ENCODE measurements at regions not wholly inside any gene's neighbourhood (a gene's known extent, or its start where the extent isn't known, plus 50 kb on each side); places are given as distances from the start of the nearest gene placed in this dataset.
"Not testable (repeated sequence)": the region's sequence is repeated elsewhere in the genome, so short reads cannot be mapped to it uniquely, and the experiment has no call there.

- no peak for TF ChIP-seq POLR2A (IDR thresholded peaks at IDR 0.05)
- no peak for TF ChIP-seq POLR2AphosphoS5 (IDR thresholded peaks at IDR 0.05; ENCODE audit: insufficient read depth in 1 of 2, low read depth in 1 of 2)
- TF ChIP-seq CTCF (IDR thresholded peaks at IDR 0.05): no peak
- intact Hi-C loops (cut with DNase I): no loop called here
- no peak overlapping the region for H3K27ac ChIP-seq
- no peaks in the 10 kb centered on the region for H3K4me1 ChIP-seq
- DNase-seq (ENCODE audit: extremely low spot score in 2 of 2): no peak
- H3K36me3 ChIP-seq: no peaks in the 10 kb centered on the region
- H3K4me3 ChIP-seq: no peak overlapping the region
- no peaks in the 10 kb centered on the region for H3K27me3 ChIP-seq
- H3K9me3 ChIP-seq: no peaks in the 10 kb centered on the region
Observed at GRCh38 chr12:43226151-43226550, 325.9 kb downstream of the ADAMTS20 start.

- H3K4me3 ChIP-seq; H3K4me1 ChIP-seq; H3K27me3 ChIP-seq; H3K27ac ChIP-seq; H3K36me3 ChIP-seq; DNase-seq (ENCODE audit: extremely low spot score in 2 of 2); H3K9me3 ChIP-seq; intact Hi-C loops (cut with DNase I): not testable (repeated sequence)
Observed at GRCh38 chr12:43224190-43224805, 327.7 kb downstream of the ADAMTS20 start.

- Histone ChIP-seq H3K4me3 (no peak overlapping the region), H3K27ac (no peak overlapping the region), H3K9me3 (no peaks in the 10 kb centered on the region), H3K36me3 (no peaks in the 10 kb centered on the region), H3K4me1 (no peaks in the 10 kb centered on the region), H3K27me3 (no peaks in the 10 kb centered on the region)
- no peak for DNase-seq (ENCODE audit: extremely low spot score in 2 of 2)
- intact Hi-C loops (cut with DNase I): no loop called here
- TF ChIP-seq POLR2AphosphoS5 (IDR thresholded peaks at IDR 0.05; ENCODE audit: insufficient read depth in 1 of 2, low read depth in 1 of 2) (no peak), CTCF (IDR thresholded peaks at IDR 0.05) (no peak), POLR2A (IDR thresholded peaks at IDR 0.05) (no peak)
Observed at GRCh38 chr12:43222796-43223195, 329.2 kb downstream of the ADAMTS20 start.

- H3K36me3 ChIP-seq: no peaks in the 10 kb centered on the region
- no peak overlapping the region for H3K4me3 ChIP-seq
- no peaks in the 10 kb centered on the region for H3K9me3 ChIP-seq
- no peak for DNase-seq (ENCODE audit: extremely low spot score in 2 of 2)
- H3K4me1 ChIP-seq: no peaks in the 10 kb centered on the region
- no peak overlapping the region for H3K27ac ChIP-seq
- TF ChIP-seq CTCF (IDR thresholded peaks at IDR 0.05): no peak
- no peak for TF ChIP-seq POLR2AphosphoS5 (IDR thresholded peaks at IDR 0.05; ENCODE audit: insufficient read depth in 1 of 2, low read depth in 1 of 2)
- TF ChIP-seq POLR2A (IDR thresholded peaks at IDR 0.05): no peak
- H3K27me3 ChIP-seq: no peaks in the 10 kb centered on the region
- intact Hi-C loops (cut with DNase I): no loop called here
Observed at GRCh38 chr12:43221216-43221615, 330.8 kb downstream of the ADAMTS20 start.

- no peaks in the 10 kb centered on the region for H3K9me3 ChIP-seq
- no peak overlapping the region for H3K27ac ChIP-seq
- TF ChIP-seq CTCF (IDR thresholded peaks at IDR 0.05) (no peak), POLR2A (IDR thresholded peaks at IDR 0.05) (no peak), POLR2AphosphoS5 (IDR thresholded peaks at IDR 0.05; ENCODE audit: insufficient read depth in 1 of 2, low read depth in 1 of 2) (no peak)
- H3K36me3 ChIP-seq: no peaks in the 10 kb centered on the region
- H3K4me3 ChIP-seq: no peak overlapping the region
- no peaks in the 10 kb centered on the region for H3K27me3 ChIP-seq
- H3K4me1 ChIP-seq: no peaks in the 10 kb centered on the region
- intact Hi-C loops (cut with DNase I): no loop called here
- no peak for DNase-seq (ENCODE audit: extremely low spot score in 2 of 2)
Observed at GRCh38 chr12:43216490-43216889, 335.5 kb downstream of the ADAMTS20 start.

Data from vagina (tissue), 2 donors.